ENCODE measurements at regions not wholly inside any gene's neighbourhood (a gene's known extent, or its start where the extent isn't known, plus 50 kb on each side); places are given as distances from the start of the nearest gene placed in this dataset.
A peak's percentile ranks its signal among the peaks of the same experiment; 100 is the strongest.
"Not testable (repeated sequence)": the region's sequence is repeated elsewhere in the genome, so short reads cannot be mapped to it uniquely, and the experiment has no call there.

GRCh38 chr2:7094231-7094741, 177.1 kb downstream of the RNF144A start:
- no peak for DNase-seq

GRCh38 chr2:7096726-7097352, 179.6 kb downstream of the RNF144A start:
- DNase-seq = no peak

- DNase-seq = peak; percentile 68 to 74
Observed at GRCh38 chr2:7097353-7097895, 180.2 kb downstream of the RNF144A start.

- DNase-seq = no peak
Observed at GRCh38 chr2:7098816-7099215, 181.6 kb downstream of the RNF144A start.

- DNase-seq = not testable (repeated sequence)
Observed at GRCh38 chr2:7099687-7100086, 182.5 kb downstream of the RNF144A start.

- DNase-seq = no peak
Observed at GRCh38 chr2:7102826-7103225, 185.6 kb downstream of the RNF144A start.

GRCh38 chr2:7108792-7109532, 191.8 kb downstream of the RNF144A start:
- DNase-seq = no peak

GRCh38 chr2:7109533-7109885, 192.3 kb downstream of the RNF144A start:
- DNase-seq = no peak

- no peak for DNase-seq
Observed at GRCh38 chr2:7111626-7112025, 194.4 kb downstream of the RNF144A start.

GRCh38 chr2:7115364-7115763, 198.2 kb downstream of the RNF144A start:
- DNase-seq = no peak

- DNase-seq = no peak
Observed at GRCh38 chr2:7115906-7116305, 198.7 kb downstream of the RNF144A start.

GRCh38 chr2:7116511-7116910, 199.3 kb downstream of the RNF144A start:
- DNase-seq = no peak

- DNase-seq = no peak
Observed at GRCh38 chr2:7117076-7117475, 199.9 kb downstream of the RNF144A start.

- no peak for DNase-seq
Observed at GRCh38 chr2:7118606-7119131, 201.5 kb downstream of the RNF144A start.

- no peak for DNase-seq
Observed at GRCh38 chr2:7119132-7119835, 202.1 kb downstream of the RNF144A start.

GRCh38 chr2:7121851-7122250, 204.6 kb downstream of the RNF144A start:
- no peak for DNase-seq

- DNase-seq = no peak
Observed at GRCh38 chr2:7127156-7127555, 209.9 kb downstream of the RNF144A start.

GRCh38 chr2:7127687-7128086, 210.5 kb downstream of the RNF144A start:
- DNase-seq = no peak

GRCh38 chr2:7131261-7131660, 214.0 kb downstream of the RNF144A start:
- DNase-seq = no peak

- no peak for DNase-seq
Observed at GRCh38 chr2:7132753-7133152, 215.5 kb downstream of the RNF144A start.

GRCh38 chr2:7133521-7133920, 216.3 kb downstream of the RNF144A start:
- DNase-seq = no peak

GRCh38 chr2:7140306-7140705, 223.1 kb downstream of the RNF144A start:
- no peak for DNase-seq

- no peak for DNase-seq
Observed at GRCh38 chr2:7145707-7146106, 228.5 kb downstream of the RNF144A start.

Data from CD4-positive, alpha-beta T cell treated with Interleukin-1 beta for 1 hour (primary cell).